A549 (cell line): ENCODE measurements at regions not wholly inside any gene's neighbourhood (a gene's known extent, or its start where the extent isn't known, plus 50 kb on each side); places are given as distances from the start of the nearest gene placed in this dataset.
A peak's percentile ranks its signal among the peaks of the same experiment; 100 is the strongest.

Experiments
- ATAC-seq, 2 experiments: fragments of 200-7000 bp in 1 of 2; fragments of >200 bp in 1 of 2; cut with Nextera tagmentation in 1 of 2; cut with Tn5 transposase in 1 of 2; 3 replicates each; pipeline versions ENCODE4 v1.8.0 to v1.9.1; 2018 to 2020; ENCODE audit warnings: mild to moderate bottlenecking in 1 of 2, moderate library complexity in 1 of 2
- CTCF ChIA-PET: fragments of 300-600 bp; sonication (Branson Sonifier 250); formaldehyde crosslinking; extraction: SDS; loops from one replicate; lab custom pipeline; 2021; ENCODE audit warnings: antibody characterized with exemption, inconsistent platforms; lab: Yijun Ruan, JAX
- POLR2A ChIA-PET: fragments of 350-600 bp; formaldehyde crosslinking; extraction: SDS; loops from one replicate; lab custom pipeline; 2021; ENCODE audit warnings: antibody characterized with exemption, inconsistent platforms; lab: Yijun Ruan, JAX
- DNase-seq, 2 experiments: peaks; one replicate each; pipeline versions ENCODE4 v3.0.0 to v3.0.0-alpha.2; 2011 to 2016; ENCODE audit warnings: low read depth in 1 of 2, low spot score in 1 of 2
- FAIRE-seq: peaks from 2 replicates; lab custom pipeline; 2011; peaks lifted over from hg19 to GRCh38; lab: Jason Lieb, UNC
- H3K27ac ChIP-seq, 2 experiments: fragments of >200 bp; sonication (Bioruptor Twin); formaldehyde crosslinking; 3 replicates each; pipeline ENCODE4 v1.5.1; 2016 to 2017
- H3K4me1 ChIP-seq: fragments of >200 bp; sonication (Bioruptor Twin); formaldehyde crosslinking; 3 replicates; pipeline ENCODE4 v1.6.1; 2016
- H3K4me2 ChIP-seq: fragments of >200 bp; sonication (Bioruptor Twin); formaldehyde crosslinking; 3 replicates; pipeline ENCODE4 v1.6.1; 2016
- H3K4me3 ChIP-seq: fragments of >200 bp; sonication (Bioruptor Twin); formaldehyde crosslinking; 3 replicates; pipeline ENCODE4 v1.5.1; 2016
- H3K9me3 ChIP-seq: fragments of >200 bp; sonication (Bioruptor Twin); formaldehyde crosslinking; 3 replicates; pipeline ENCODE4 v1.6.1; 2016
- BHLHE40 ChIP-seq: IDR thresholded peaks from 2 replicates; pipeline ENCODE4 v1.6.1; 2012; ENCODE audit warnings: low read depth, low read length, inconsistent platforms
- FOSB ChIP-seq: fragments of 250-450 bp; sonication (Bioruptor Pico); IDR thresholded peaks from 2 replicates; pipeline ENCODE4 v1.5.0; 2020; ENCODE audit warnings: mild to moderate bottlenecking, moderate library complexity
- HOXA7 ChIP-seq: fragments of 250-450 bp; sonication (Bioruptor Pico); IDR thresholded peaks from 2 replicates; pipeline ENCODE4 v1.5.0; 2020; ENCODE audit warnings: mild to moderate bottlenecking, moderate library complexity
- HOXB13 ChIP-seq: fragments of 250-450 bp; sonication (Bioruptor Pico); IDR thresholded peaks from 2 replicates; pipeline ENCODE4 v1.5.0; 2020; ENCODE audit warnings: low read depth, mild to moderate bottlenecking, moderate library complexity
- MAFK ChIP-seq: fragments of 450-650 bp; IDR thresholded peaks from 2 replicates; pipeline ENCODE4 v1.6.1; 2014; ENCODE audit not compliant: partially characterized antibody
- NR3C1 ChIP-seq: fragments of >200 bp; sonication (Bioruptor Twin); formaldehyde crosslinking; IDR thresholded peaks from 3 replicates; pipeline ENCODE4 v1.6.1; 2017
- PHF8 ChIP-seq: fragments of 200-600 bp; sonication (generic); IDR thresholded peaks from 2 replicates; pipeline ENCODE4 v1.6.1; 2016; ENCODE audit warnings: low read depth, mild to moderate bottlenecking, antibody characterized with exemption, moderate library complexity, borderline replicate concordance
- POLR2A ChIP-seq: IDR thresholded peaks from 2 replicates; pipeline ENCODE4 v1.6.1; 2012; ENCODE audit warnings: mild to moderate bottlenecking, low read length
- RAD21 ChIP-seq, 2 experiments: fragments of >200 bp in 1 of 2; sonication (Bioruptor Twin) in 1 of 2; formaldehyde crosslinking in 1 of 2; IDR thresholded peaks in 1 of 2; conservative IDR thresholded peaks in 1 of 2; 2 replicates in 1 of 2; 3 replicates in 1 of 2; pipeline ENCODE4 v1.6.1; 2012 to 2018; ENCODE audit warnings: inconsistent platforms in 1 of 2
- RARB ChIP-seq: fragments of 250-450 bp; sonication (Bioruptor Pico); IDR thresholded peaks from 2 replicates; pipeline ENCODE4 v1.8.0; 2021; ENCODE audit warnings: mild to moderate bottlenecking, moderate library complexity
- RCOR1 ChIP-seq: fragments of 150-350 bp; IDR thresholded peaks from 2 replicates; pipeline ENCODE4 v1.6.1; 2014; ENCODE audit warnings: antibody characterized with exemption, low read length, low read depth
- RNF2 ChIP-seq: fragments of 200-600 bp; sonication (generic); IDR thresholded peaks from 2 replicates; pipeline ENCODE4 v1.6.1; 2016; ENCODE audit warnings: low read depth, mild to moderate bottlenecking, antibody characterized with exemption, moderate library complexity, borderline replicate concordance
- ZC3H11A ChIP-seq: fragments of 450-650 bp; IDR thresholded peaks from 2 replicates; pipeline ENCODE4 v1.6.1; 2014; ENCODE audit warnings: antibody characterized with exemption, mild to moderate bottlenecking
- ZNF302 ChIP-seq: fragments of 250-450 bp; sonication (Bioruptor Pico); IDR thresholded peaks from 2 replicates; pipeline ENCODE4 v1.9.0; 2021; ENCODE audit warnings: inconsistent platforms, mild to moderate bottlenecking, moderate library complexity
- WGBS: methylation state at CpG from one replicate; pipeline ENCODE4 v1.1.6; 2017; ENCODE audit errors: missing lambda C conversion rate; 5-methylcytosine and 5-hydroxymethylcytosine counted together
- TF ChIP-seq, protein P1 (sequence below): fragments of >200 bp; sonication (Bioruptor Twin); formaldehyde crosslinking; IDR thresholded peaks from 3 replicates; pipeline ENCODE4 v1.6.1; 2016
- TF ChIP-seq, protein P2 (sequence below): IDR thresholded peaks from 2 replicates; pipeline ENCODE4 v1.6.1; 2012; ENCODE audit warnings: low read depth, borderline replicate concordance
- TF ChIP-seq, protein P3 (sequence below): fragments of >200 bp; sonication (Bioruptor Twin); formaldehyde crosslinking; IDR thresholded peaks from 3 replicates; pipeline ENCODE4 v1.5.1; 2016
- TF ChIP-seq, protein P4 (sequence below): fragments of 150-350 bp; IDR thresholded peaks from 2 replicates; pipeline ENCODE4 v1.6.1; 2014; ENCODE audit warnings: low read depth, mild to moderate bottlenecking, low read length
- TF ChIP-seq, protein P5 (sequence below): fragments of 250-450 bp; sonication (Bioruptor Pico); IDR thresholded peaks from 2 replicates; pipeline ENCODE4 v1.5.0; 2021; ENCODE audit warnings: mild to moderate bottlenecking, moderate library complexity, borderline replicate concordance

DNA sequence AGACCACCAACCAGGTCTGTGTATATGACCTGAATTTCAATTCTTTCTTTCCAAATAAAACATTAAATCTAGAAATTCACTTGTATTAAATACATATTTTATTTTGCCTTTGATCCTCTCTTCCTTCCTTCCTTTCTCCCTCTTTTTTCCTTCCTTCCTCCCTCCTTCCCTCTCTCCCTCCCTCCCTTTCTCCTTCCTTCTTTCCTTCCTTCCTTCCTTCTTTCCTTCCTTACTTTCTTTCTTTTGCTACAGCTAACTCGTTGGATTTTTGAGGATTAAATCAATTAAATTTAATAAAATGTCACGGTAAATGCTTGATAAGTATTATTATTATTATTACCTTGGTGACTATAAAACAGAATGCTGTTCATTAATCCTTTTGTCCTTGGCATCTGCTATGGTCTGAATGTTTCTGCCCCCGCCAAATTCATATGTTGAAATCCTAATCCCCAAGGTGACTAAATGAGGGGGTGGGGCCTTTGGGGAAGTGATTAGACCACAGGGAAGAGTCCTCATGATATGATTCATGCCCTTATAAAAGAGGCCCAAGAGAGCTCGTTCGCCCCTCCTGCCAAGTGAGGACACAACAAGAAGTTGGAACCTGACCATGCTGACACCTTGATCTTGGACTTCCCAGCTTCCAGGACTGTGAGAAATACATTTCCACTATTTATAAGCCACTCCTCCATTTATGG is 67.6 kb upstream of the BTBD3 start:
- H3K4me1 ChIP-seq, result peaks cover 12% of the 10 kb centered on the region; the same call in 1 of the 3 replicates
- H3K4me2 ChIP-seq, result no peak overlapping the region
- TF ChIP-seq, protein P1, sequence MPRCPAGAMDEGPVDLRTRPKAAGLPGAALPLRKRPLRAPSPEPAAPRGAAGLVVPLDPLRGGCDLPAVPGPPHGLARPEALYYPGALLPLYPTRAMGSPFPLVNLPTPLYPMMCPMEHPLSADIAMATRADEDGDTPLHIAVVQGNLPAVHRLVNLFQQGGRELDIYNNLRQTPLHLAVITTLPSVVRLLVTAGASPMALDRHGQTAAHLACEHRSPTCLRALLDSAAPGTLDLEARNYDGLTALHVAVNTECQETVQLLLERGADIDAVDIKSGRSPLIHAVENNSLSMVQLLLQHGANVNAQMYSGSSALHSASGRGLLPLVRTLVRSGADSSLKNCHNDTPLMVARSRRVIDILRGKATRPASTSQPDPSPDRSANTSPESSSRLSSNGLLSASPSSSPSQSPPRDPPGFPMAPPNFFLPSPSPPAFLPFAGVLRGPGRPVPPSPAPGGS, result no peak
- TF ChIP-seq, protein P2, sequence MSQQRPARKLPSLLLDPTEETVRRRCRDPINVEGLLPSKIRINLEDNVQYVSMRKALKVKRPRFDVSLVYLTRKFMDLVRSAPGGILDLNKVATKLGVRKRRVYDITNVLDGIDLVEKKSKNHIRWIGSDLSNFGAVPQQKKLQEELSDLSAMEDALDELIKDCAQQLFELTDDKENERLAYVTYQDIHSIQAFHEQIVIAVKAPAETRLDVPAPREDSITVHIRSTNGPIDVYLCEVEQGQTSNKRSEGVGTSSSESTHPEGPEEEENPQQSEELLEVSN, result no peak
- TF ChIP-seq RARB (CRISPR knock-in tag) (no peak), RNF2 (no peak)
- no peak overlapping the region for H3K27ac ChIP-seq
- DNase-seq (no peak), FAIRE-seq (no peak), ATAC-seq (no peak)
- H3K9me3 ChIP-seq, result no peaks in the 10 kb centered on the region
- no peak overlapping the region for H3K4me3 ChIP-seq
- ChIA-PET CTCF (no interaction called here), POLR2A (no interaction called here)
- WGBS, result 29% methylated on average over 5 of the region's 5 CpGs

DNA sequence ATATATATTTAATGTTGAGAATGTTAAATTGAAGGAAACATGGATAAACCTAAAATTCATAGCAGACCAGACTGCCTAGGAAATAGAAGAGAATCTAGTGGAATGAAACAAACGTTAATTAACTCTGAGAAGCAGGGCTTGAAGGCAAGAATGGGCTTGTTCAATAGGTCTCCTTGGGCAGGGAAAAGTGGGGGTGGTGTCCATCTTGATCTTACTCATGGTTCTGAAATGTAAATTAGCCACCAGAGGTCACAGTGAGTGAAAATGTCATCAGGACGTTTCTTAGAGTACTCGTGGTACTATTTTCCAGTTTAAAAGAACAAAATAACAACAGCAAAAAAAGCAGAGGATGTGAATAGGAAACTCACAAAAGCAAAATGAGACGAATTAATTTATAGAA is 66.8 kb upstream of the BTBD3 start:
- ChIA-PET CTCF (interaction anchor here (0.7 to 1.2 kb wide), 2 partner anchors 240 to 271 kb away, joined by 3 read pairs; no protein-coding TSS in a partner anchor), POLR2A (no interaction called here)
- no peak for FAIRE-seq
- peaks cover 12% of the 10 kb centered on the region; the same call in 1 of the 3 replicates for H3K4me1 ChIP-seq
- WGBS, result 3% methylated on average over 4 of the region's 4 CpGs
- H3K4me2 ChIP-seq, result no peak overlapping the region
- no peak overlapping the region for H3K27ac ChIP-seq
- no peaks in the 10 kb centered on the region for H3K9me3 ChIP-seq
- TF ChIP-seq PHF8 (no peak), POLR2A (no peak), RAD21 (conservative IDR thresholded peaks at IDR 0.05 in 1 of 2, IDR thresholded peaks at IDR 0.05 in 1 of 2) (no peak), HOXB13 (CRISPR knock-in tag) (no peak), BHLHE40 (no peak), MAFK (no peak), ZC3H11A (no peak), HOXA7 (CRISPR knock-in tag) (no peak), ZNF302 (CRISPR knock-in tag) (no peak), NR3C1 (no peak), FOSB (CRISPR knock-in tag) (no peak), RCOR1 (no peak)
- TF ChIP-seq, protein P3, sequence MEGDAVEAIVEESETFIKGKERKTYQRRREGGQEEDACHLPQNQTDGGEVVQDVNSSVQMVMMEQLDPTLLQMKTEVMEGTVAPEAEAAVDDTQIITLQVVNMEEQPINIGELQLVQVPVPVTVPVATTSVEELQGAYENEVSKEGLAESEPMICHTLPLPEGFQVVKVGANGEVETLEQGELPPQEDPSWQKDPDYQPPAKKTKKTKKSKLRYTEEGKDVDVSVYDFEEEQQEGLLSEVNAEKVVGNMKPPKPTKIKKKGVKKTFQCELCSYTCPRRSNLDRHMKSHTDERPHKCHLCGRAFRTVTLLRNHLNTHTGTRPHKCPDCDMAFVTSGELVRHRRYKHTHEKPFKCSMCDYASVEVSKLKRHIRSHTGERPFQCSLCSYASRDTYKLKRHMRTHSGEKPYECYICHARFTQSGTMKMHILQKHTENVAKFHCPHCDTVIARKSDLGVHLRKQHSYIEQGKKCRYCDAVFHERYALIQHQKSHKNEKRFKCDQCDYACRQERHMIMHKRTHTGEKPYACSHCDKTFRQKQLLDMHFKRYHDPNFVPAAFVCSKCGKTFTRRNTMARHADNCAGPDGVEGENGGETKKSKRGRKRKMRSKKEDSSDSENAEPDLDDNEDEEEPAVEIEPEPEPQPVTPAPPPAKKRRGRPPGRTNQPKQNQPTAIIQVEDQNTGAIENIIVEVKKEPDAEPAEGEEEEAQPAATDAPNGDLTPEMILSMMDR, result no peak
- TF ChIP-seq, protein P4, sequence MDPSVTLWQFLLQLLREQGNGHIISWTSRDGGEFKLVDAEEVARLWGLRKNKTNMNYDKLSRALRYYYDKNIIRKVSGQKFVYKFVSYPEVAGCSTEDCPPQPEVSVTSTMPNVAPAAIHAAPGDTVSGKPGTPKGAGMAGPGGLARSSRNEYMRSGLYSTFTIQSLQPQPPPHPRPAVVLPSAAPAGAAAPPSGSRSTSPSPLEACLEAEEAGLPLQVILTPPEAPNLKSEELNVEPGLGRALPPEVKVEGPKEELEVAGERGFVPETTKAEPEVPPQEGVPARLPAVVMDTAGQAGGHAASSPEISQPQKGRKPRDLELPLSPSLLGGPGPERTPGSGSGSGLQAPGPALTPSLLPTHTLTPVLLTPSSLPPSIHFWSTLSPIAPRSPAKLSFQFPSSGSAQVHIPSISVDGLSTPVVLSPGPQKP, result no peak
- TF ChIP-seq, protein P1, result no peak
- TF ChIP-seq, protein P5, sequence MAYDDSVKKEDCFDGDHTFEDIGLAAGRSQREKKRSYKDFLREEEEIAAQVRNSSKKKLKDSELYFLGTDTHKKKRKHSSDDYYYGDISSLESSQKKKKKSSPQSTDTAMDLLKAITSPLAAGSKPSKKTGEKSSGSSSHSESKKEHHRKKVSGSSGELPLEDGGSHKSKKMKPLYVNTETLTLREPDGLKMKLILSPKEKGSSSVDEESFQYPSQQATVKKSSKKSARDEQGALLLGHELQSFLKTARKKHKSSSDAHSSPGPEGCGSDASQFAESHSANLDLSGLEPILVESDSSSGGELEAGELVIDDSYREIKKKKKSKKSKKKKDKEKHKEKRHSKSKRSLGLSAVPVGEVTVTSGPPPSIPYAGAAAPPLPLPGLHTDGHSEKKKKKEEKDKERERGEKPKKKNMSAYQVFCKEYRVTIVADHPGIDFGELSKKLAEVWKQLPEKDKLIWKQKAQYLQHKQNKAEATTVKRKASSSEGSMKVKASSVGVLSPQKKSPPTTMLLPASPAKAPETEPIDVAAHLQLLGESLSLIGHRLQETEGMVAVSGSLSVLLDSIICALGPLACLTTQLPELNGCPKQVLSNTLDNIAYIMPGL (CRISPR knock-in tag), result no peak
- no peak for ATAC-seq
- no peak overlapping the region for H3K4me3 ChIP-seq
- peak in 1 of 2 experiments; percentile 9 for DNase-seq
